ENCODE measurements at regions not wholly inside any gene's neighbourhood (a gene's known extent, or its start where the extent isn't known, plus 50 kb on each side); places are given as distances from the start of the nearest gene placed in this dataset.

DNA sequence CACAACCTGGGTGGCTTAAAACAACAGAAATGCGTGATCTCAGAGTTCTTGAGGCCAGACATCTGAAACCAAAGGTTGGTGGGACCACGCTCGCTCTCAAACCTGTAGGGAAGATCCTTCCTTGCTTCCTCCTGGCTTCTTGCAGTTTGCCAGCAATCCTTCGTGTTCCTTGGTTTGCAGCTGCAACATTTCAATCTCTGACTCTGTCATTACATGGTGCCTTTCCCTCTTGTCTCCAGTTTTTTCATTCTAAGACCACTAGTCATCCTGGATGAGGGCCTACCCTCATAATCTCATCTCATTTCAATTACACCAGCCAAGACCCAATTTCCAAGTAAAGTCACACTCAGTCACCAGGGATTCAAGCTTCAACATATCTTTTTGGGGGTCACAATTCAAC is 388.0 kb downstream of the GPM6A start:
- 72 to 86% (median 77%) methylated on average over 4 of the region's 4 CpGs for WGBS, 4 donors
- no peak for TF ChIP-seq POLR2A (IDR thresholded peaks at IDR 0.05)
- TF ChIP-seq, protein P1, sequence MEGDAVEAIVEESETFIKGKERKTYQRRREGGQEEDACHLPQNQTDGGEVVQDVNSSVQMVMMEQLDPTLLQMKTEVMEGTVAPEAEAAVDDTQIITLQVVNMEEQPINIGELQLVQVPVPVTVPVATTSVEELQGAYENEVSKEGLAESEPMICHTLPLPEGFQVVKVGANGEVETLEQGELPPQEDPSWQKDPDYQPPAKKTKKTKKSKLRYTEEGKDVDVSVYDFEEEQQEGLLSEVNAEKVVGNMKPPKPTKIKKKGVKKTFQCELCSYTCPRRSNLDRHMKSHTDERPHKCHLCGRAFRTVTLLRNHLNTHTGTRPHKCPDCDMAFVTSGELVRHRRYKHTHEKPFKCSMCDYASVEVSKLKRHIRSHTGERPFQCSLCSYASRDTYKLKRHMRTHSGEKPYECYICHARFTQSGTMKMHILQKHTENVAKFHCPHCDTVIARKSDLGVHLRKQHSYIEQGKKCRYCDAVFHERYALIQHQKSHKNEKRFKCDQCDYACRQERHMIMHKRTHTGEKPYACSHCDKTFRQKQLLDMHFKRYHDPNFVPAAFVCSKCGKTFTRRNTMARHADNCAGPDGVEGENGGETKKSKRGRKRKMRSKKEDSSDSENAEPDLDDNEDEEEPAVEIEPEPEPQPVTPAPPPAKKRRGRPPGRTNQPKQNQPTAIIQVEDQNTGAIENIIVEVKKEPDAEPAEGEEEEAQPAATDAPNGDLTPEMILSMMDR (IDR thresholded peaks at IDR 0.05) = no peak
- H3K27ac ChIP-seq = no peak overlapping the region
- DNase-seq = no peak
- H3K36me3 ChIP-seq (replicated peaks in 1 of 2) = no peaks in the 10 kb centered on the region
- no peaks in the 10 kb centered on the region for H3K9me3 ChIP-seq (replicated peaks in 1 of 3)
- no peak overlapping the region for H3K4me3 ChIP-seq
- intact Hi-C loops (cut with DNase I) = no loop called here
- H3K4me1 ChIP-seq (replicated peaks in 1 of 2) = no peaks in the 10 kb centered on the region
- no peaks in the 10 kb centered on the region for H3K27me3 ChIP-seq

DNA sequence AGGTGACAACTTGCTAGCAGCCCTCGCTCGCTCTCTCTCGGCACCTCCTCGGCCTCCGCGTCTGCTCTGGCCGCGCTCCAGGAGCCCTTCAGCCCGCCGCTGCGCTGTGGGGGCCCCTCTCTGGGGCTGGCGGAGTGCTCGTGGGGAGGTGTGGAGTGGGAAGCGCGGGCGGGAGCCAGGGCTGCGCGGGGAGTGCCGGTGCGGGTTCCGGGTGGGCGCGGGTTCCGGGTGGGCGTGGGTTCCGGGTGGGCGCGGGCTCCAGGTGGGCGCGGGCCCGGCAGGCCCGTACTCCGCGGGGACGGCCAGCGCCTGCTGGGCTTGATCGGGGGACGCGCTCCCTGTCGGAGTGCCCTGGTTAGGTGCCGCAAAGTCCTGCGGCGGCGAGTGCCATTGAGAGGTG is 384.3 kb downstream of the GPM6A start:
- Histone ChIP-seq H3K27ac (no peak overlapping the region), H3K36me3 (replicated peaks in 1 of 2) (no peaks in the 10 kb centered on the region), H3K4me1 (replicated peaks in 1 of 2) (no peaks in the 10 kb centered on the region), H3K9me3 (replicated peaks in 1 of 3) (no peaks in the 10 kb centered on the region), H3K27me3 (no peaks in the 10 kb centered on the region), H3K4me3 (no peak overlapping the region)
- 63 to 97% (median 86%) methylated on average over 30 to 42 of the region's 44 CpGs for WGBS, 4 donors
- DNase-seq = no peak
- TF ChIP-seq, protein P1 (IDR thresholded peaks at IDR 0.05) = no peak
- TF ChIP-seq POLR2A (IDR thresholded peaks at IDR 0.05) = no peak
- intact Hi-C loops (cut with DNase I) = no loop called here

DNA sequence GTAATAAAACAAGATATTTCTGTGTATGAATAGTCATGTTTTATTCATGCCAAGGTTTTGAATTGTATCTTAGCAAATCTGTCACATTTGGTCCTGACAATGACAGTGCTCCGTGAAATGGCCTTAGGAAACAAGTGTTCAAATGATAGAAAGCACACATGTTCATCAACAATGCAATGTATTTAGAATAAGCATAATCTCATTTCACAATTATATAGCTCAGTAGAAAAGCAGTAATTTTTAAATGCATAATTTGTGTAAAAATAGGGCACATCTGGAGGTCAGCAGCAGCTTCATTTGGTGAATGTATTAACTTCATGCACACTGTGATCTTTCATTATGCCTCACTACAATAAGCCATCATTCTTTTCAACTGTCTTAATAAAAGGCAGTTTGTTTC is 380.4 kb downstream of the GPM6A start:
- Histone ChIP-seq H3K4me3 (no peak overlapping the region), H3K27me3 (no peaks in the 10 kb centered on the region), H3K9me3 (replicated peaks in 1 of 3) (no peaks in the 10 kb centered on the region), H3K4me1 (replicated peaks in 1 of 2) (no peaks in the 10 kb centered on the region), H3K36me3 (replicated peaks in 1 of 2) (no peaks in the 10 kb centered on the region), H3K27ac (no peak overlapping the region)
- intact Hi-C loops (cut with DNase I) = no loop called here
- no peak for DNase-seq
- WGBS, 4 donors = 57 to 80% (median 68%) methylated on average over 1 of the region's 1 CpG
- no peak for TF ChIP-seq POLR2A (IDR thresholded peaks at IDR 0.05)
- TF ChIP-seq, protein P1 (IDR thresholded peaks at IDR 0.05) = no peak

DNA sequence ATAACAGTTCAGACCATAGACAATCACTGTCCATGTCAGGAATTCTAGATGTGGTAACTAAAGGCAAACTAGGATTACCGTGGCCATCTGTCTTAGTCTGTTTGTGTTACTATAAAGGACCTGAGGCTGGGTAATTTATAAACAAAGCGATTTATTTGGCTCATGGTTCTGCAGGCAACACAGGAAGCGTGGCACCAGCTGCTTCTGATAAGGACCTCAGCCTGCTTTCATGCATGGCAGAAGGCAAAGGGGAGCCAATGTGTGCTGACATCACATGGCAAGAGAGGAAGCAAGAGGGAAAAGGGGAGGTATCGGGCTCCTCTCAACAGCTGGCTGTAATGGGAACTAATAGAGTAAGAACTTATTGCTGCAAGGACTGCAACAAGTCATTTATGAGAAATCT is 376.7 kb downstream of the GPM6A start:
- H3K27me3 ChIP-seq = no peaks in the 10 kb centered on the region
- H3K9me3 ChIP-seq (replicated peaks in 1 of 3) = no peaks in the 10 kb centered on the region
- WGBS, 4 donors = 48 to 61% (median 53%) methylated on average over 4 of the region's 4 CpGs
- no peak overlapping the region for H3K27ac ChIP-seq
- intact Hi-C loops (cut with DNase I) = no loop called here
- no peak overlapping the region for H3K4me3 ChIP-seq
- TF ChIP-seq POLR2A (IDR thresholded peaks at IDR 0.05) = no peak
- TF ChIP-seq, protein P1 (IDR thresholded peaks at IDR 0.05) = no peak
- peak in 1 of 7 donors; percentile 54 for DNase-seq
- H3K4me1 ChIP-seq (replicated peaks in 1 of 2) = no peaks in the 10 kb centered on the region
- no peaks in the 10 kb centered on the region for H3K36me3 ChIP-seq (replicated peaks in 1 of 2)

Measured in adrenal gland (tissue), 9 donors.